MM.1S (cell line): ENCODE measurements at regions not wholly inside any gene's neighbourhood (a gene's known extent, or its start where the extent isn't known, plus 50 kb on each side); places are given as distances from the start of the nearest gene placed in this dataset.

ENCODE experiments used
- DNase-seq: peaks from one replicate; pipeline ENCODE4 v3.0.0-alpha.2; 2015
- H2AFZ ChIP-seq: fragments of 300-600 bp; sonication (generic); 2 replicates; pipeline ENCODE4 v1.6.0; 2016; ENCODE audit warnings: antibody characterized with exemption, low read length
- H3F3A ChIP-seq: fragments of 300-600 bp; sonication (generic); 2 replicates; pipeline ENCODE4 v1.6.1; 2016; ENCODE audit warnings: mild to moderate bottlenecking, antibody characterized with exemption, low read length, moderate library complexity, mixed read lengths; ENCODE audit not compliant: insufficient read depth
- H3K27ac ChIP-seq: fragments of 300-600 bp; sonication (generic); 2 replicates; pipeline ENCODE4 v1.5.1; 2016; ENCODE audit warnings: mild to moderate bottlenecking, low read length
- H3K27me3 ChIP-seq: fragments of 300-600 bp; sonication (generic); replicated peaks from 2 replicates; pipeline ENCODE4 v1.6.0; 2016; ENCODE audit warnings: low read length; ENCODE audit not compliant: insufficient read depth
- H3K36me3 ChIP-seq: fragments of 300-600 bp; sonication (generic); replicated peaks from 2 replicates; pipeline ENCODE4 v1.6.1; 2016; ENCODE audit warnings: mild to moderate bottlenecking, low read length, mixed read lengths; ENCODE audit not compliant: insufficient read depth
- H3K4me1 ChIP-seq: fragments of 300-600 bp; sonication (generic); 2 replicates; pipeline ENCODE4 v1.6.1; 2016; ENCODE audit warnings: low read length, mixed read lengths
- H3K4me2 ChIP-seq: fragments of 300-600 bp; sonication (generic); 2 replicates; pipeline ENCODE4 v1.6.0; 2016; ENCODE audit warnings: low read depth, low read length
- H3K4me3 ChIP-seq: fragments of 300-600 bp; sonication (generic); 2 replicates; pipeline ENCODE4 v1.5.1; 2016; ENCODE audit warnings: low read length, mixed read lengths
- H3K79me2 ChIP-seq: fragments of 300-600 bp; sonication (generic); 2 replicates; pipeline ENCODE4 v1.6.1; 2016; ENCODE audit warnings: mixed run types, low read length, mixed read lengths
- H3K9ac ChIP-seq: fragments of 300-600 bp; sonication (generic); 2 replicates; pipeline ENCODE4 v1.6.1; 2016; ENCODE audit warnings: low read length, mixed read lengths
- H3K9me2 ChIP-seq: fragments of 300-600 bp; sonication (generic); replicated peaks from 2 replicates; pipeline ENCODE4 v1.6.1; 2016; ENCODE audit warnings: mild to moderate bottlenecking, low read length, mixed read lengths; ENCODE audit not compliant: insufficient read depth
- H3K9me3 ChIP-seq: fragments of 300-600 bp; sonication (generic); replicated peaks from 2 replicates; pipeline ENCODE4 v1.6.1; 2016; ENCODE audit warnings: mild to moderate bottlenecking, low read length, mixed read lengths; ENCODE audit not compliant: insufficient read depth
- H4K20me1 ChIP-seq: fragments of 300-600 bp; sonication (generic); 2 replicates; pipeline ENCODE4 v1.6.1; 2016; ENCODE audit warnings: mild to moderate bottlenecking, low read length, moderate library complexity, mixed read lengths; ENCODE audit not compliant: insufficient read depth
- EZH2 ChIP-seq: fragments of 300-600 bp; sonication (generic); optimal IDR thresholded peaks from 2 replicates; pipeline ENCODE3; 2017; ENCODE audit warnings: low read depth, mild to moderate bottlenecking, antibody characterized with exemption, low read length, mixed read lengths
- EZH2phosphoT487 ChIP-seq: fragments of 300-600 bp; sonication (generic); IDR thresholded peaks from 2 replicates; pipeline ENCODE4 v1.6.1; 2018; ENCODE audit warnings: antibody characterized with exemption, low read length
- TF ChIP-seq, protein P1 (sequence below): fragments of 300-600 bp; sonication (generic); IDR thresholded peaks from 2 replicates; pipeline ENCODE4 v1.5.1; 2016; ENCODE audit warnings: antibody characterized with exemption, low read length, mixed read lengths

DNA sequence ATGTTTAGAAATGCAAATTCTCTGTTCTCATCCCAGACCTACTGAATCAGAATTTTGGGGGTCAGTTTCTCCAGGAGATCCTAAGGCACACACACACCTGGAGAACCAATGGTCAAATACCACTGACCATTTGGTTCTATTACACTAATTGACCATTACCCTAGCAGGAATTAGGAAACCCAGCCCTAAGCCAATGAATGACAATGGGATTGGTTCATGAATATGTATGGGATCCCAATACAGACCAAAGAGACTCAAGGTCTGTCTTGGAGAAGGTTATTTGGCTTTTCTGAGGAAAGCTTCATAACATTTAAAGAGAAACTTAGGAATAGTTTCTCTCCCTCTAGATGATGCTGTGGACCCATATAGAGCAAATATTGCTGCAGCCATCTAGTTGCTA lies 317.0 kb downstream of the BMPER start:
- DNase-seq = no peak
- no peaks in the 10 kb centered on the region for H3K9me3 ChIP-seq
- TF ChIP-seq, protein P1, sequence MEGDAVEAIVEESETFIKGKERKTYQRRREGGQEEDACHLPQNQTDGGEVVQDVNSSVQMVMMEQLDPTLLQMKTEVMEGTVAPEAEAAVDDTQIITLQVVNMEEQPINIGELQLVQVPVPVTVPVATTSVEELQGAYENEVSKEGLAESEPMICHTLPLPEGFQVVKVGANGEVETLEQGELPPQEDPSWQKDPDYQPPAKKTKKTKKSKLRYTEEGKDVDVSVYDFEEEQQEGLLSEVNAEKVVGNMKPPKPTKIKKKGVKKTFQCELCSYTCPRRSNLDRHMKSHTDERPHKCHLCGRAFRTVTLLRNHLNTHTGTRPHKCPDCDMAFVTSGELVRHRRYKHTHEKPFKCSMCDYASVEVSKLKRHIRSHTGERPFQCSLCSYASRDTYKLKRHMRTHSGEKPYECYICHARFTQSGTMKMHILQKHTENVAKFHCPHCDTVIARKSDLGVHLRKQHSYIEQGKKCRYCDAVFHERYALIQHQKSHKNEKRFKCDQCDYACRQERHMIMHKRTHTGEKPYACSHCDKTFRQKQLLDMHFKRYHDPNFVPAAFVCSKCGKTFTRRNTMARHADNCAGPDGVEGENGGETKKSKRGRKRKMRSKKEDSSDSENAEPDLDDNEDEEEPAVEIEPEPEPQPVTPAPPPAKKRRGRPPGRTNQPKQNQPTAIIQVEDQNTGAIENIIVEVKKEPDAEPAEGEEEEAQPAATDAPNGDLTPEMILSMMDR = no peak
- TF ChIP-seq EZH2phosphoT487 = no peak
- no peak for TF ChIP-seq EZH2
- no peak overlapping the region for H2AFZ ChIP-seq
- H3K9me2 ChIP-seq = no peaks in the 10 kb centered on the region
- no peak overlapping the region for H3K27ac ChIP-seq
- H3K4me3 ChIP-seq = no peak overlapping the region
- no peak overlapping the region for H3K9ac ChIP-seq
- H3K4me1 ChIP-seq = no peaks in the 10 kb centered on the region
- H4K20me1 ChIP-seq = no peaks in the 10 kb centered on the region
- no peaks in the 10 kb centered on the region for H3F3A ChIP-seq
- no peak overlapping the region for H3K4me2 ChIP-seq
- H3K27me3 ChIP-seq = no peaks in the 10 kb centered on the region
- no peaks in the 10 kb centered on the region for H3K36me3 ChIP-seq
- no peaks in the 10 kb centered on the region for H3K79me2 ChIP-seq

DNA sequence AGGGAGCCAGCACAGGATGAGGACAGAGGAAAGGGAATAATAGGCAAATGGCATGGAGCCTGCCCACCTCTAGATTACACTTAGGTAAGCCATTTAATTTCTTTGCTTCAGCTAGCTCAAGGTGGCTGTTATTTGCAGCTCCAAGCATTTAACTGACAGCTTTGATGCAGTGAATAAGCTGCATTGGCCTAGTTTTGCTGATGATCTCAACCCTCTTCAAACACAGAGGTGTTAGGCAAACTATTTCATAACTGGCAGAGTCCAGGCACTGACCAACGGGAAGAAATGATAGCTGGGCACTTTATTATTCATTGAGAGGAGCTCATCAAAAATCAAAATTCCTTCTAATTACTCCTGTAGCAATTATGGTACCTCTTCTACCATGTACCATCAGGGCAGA lies 317.4 kb downstream of the BMPER start:
- Histone ChIP-seq H3K27me3 (no peaks in the 10 kb centered on the region), H3K9me2 (no peaks in the 10 kb centered on the region), H3K9ac (no peak overlapping the region), H4K20me1 (no peaks in the 10 kb centered on the region), H3K27ac (no peak overlapping the region), H3K4me2 (no peak overlapping the region), H3K4me1 (no peaks in the 10 kb centered on the region), H3K36me3 (no peaks in the 10 kb centered on the region), H3K79me2 (no peaks in the 10 kb centered on the region), H3K9me3 (no peaks in the 10 kb centered on the region), H3K4me3 (no peak overlapping the region), H3F3A (no peaks in the 10 kb centered on the region), H2AFZ (no peak overlapping the region)
- no peak for DNase-seq
- TF ChIP-seq, protein P1 = no peak
- TF ChIP-seq EZH2phosphoT487 (no peak), EZH2 (no peak)

- no peaks in the 10 kb centered on the region for H3F3A ChIP-seq
- H3K79me2 ChIP-seq = no peaks in the 10 kb centered on the region
- no peak overlapping the region for H3K9ac ChIP-seq
- H3K27me3 ChIP-seq = no peaks in the 10 kb centered on the region
- H3K9me2 ChIP-seq = no peaks in the 10 kb centered on the region
- H2AFZ ChIP-seq = no peak overlapping the region
- no peak overlapping the region for H3K27ac ChIP-seq
- no peak overlapping the region for H3K4me2 ChIP-seq
- H3K36me3 ChIP-seq = no peaks in the 10 kb centered on the region
- no peaks in the 10 kb centered on the region for H3K4me1 ChIP-seq
- no peak for TF ChIP-seq EZH2
- TF ChIP-seq, protein P1 = no peak
- no peaks in the 10 kb centered on the region for H3K9me3 ChIP-seq
- no peak overlapping the region for H3K4me3 ChIP-seq
- no peaks in the 10 kb centered on the region for H4K20me1 ChIP-seq
- no peak for DNase-seq
These were observed 318.9 kb downstream of the BMPER start for GRCh38 chr7:34224281-34224680.

DNA sequence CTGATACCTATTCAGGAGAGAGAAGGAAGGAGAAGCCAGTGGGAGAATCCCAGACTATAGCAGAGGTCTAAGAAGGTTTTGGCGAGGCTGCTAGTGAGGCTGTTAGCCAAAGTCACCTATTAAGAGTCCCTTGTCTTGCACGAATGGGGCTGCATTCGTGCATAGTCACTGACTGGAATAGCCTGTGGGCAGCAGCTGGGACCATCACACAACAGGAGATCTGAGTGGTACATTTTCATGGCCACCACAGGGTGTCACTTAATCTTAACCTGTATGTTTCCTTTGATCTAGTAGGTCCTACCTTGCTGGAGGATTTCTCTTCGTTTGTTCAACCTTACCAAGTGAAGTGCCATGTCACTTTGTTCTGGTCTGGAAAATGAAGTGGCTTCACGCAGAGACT lies 319.9 kb downstream of the BMPER start:
- H3K4me3 ChIP-seq = no peak overlapping the region
- no peaks in the 10 kb centered on the region for H4K20me1 ChIP-seq
- H3K79me2 ChIP-seq = no peaks in the 10 kb centered on the region
- H3K27ac ChIP-seq = no peak overlapping the region
- H3K9me3 ChIP-seq = no peaks in the 10 kb centered on the region
- no peak for DNase-seq
- H3K27me3 ChIP-seq = no peaks in the 10 kb centered on the region
- no peaks in the 10 kb centered on the region for H3K9me2 ChIP-seq
- no peaks in the 10 kb centered on the region for H3F3A ChIP-seq
- H3K4me2 ChIP-seq = no peak overlapping the region
- no peak for TF ChIP-seq EZH2
- no peaks in the 10 kb centered on the region for H3K4me1 ChIP-seq
- no peaks in the 10 kb centered on the region for H3K36me3 ChIP-seq
- H2AFZ ChIP-seq = no peak overlapping the region
- H3K9ac ChIP-seq = no peak overlapping the region
